GM19023 (cell line): ENCODE measurements at regions not wholly inside any gene's neighbourhood (a gene's known extent, or its start where the extent isn't known, plus 50 kb on each side); places are given as distances from the start of the nearest gene placed in this dataset.
"Not testable (repeated sequence)": the region's sequence is repeated elsewhere in the genome, so short reads cannot be mapped to it uniquely, and the experiment has no call there.

ENCODE experiments used
- ATAC-seq: cut with Tn5 transposase; IDR thresholded peaks from one replicate; pipeline ENCODE4 v1.9.1; 2021; ENCODE audit warnings: mild to moderate bottlenecking, moderate library complexity; ENCODE audit not compliant: unreplicated experiment

DNA sequence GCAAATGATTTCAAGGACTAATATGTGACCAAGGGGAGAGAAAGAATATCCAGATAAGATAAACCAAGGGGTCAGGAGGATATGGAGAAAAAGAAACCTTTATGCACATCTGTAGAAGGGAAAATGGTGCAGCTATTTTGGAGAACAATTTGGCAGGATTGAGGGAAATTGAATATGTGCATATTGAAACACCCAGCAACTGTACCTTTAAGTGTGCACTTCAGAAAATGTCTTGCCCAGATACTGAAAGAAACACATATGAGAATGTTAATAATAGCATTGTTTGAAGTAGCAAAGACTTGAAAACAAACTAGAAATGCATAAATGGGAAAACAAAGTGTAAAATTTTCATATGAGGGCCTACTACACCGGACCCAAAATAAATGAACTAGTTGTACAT lies 599.6 kb downstream of the PSAT1 start:
- no peak for ATAC-seq

DNA sequence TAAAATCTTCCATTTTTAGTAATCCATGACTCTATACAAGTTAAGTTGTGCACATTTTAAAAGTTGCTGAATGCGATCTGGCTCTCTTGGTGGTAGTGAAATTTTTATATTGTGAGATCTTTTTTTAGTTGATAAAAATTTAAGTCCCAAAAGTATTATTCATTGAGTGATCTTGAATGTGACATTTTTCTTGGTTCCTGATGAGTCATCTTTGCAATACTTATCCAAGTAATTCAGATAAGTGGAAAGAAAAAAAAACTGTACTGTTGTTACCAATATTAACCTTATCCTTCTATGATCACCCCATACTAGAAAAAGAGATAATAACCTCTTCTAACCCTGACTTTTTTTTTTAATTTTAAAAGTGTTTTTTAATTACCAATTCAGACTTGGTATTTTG lies 601.3 kb downstream of the PSAT1 start:
- no peak for ATAC-seq

DNA sequence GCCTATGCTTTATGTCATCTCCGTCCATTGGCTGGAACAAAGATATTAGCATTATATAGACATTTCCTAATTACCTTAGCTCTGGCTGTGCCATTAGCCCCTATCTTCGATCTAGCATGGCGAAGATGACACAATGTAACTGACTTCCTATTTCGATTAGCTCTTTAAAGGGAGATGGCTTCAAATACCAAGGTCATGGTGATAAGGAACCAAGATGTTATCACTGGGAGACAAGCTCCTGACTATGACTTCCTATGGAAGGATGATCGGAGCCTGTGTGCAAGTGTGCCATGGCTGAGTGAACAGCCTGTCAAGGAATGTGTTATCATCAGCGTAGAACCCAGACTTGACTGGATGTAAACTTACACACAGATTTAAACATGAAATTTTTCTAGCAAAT lies 602.1 kb downstream of the PSAT1 start:
- no peak for ATAC-seq

DNA sequence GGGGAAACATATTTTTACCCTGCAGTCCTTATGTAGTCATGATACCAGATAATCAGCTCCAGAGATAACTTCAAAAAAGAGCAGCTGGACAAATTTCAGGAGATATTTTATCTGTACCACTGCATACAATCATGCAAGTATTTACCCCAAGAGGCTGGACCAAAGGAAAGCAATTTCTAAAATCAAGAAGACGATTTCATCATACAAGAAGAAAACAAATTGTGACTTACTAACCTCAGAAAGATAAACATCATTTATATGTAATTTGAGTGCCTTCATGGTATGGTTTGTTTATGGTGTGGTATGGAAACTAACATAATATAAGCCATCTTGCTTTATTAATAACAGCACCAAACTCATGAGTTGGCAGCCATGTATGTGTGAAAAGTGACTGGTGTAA lies 603.6 kb downstream of the PSAT1 start:
- ATAC-seq, result no peak

DNA sequence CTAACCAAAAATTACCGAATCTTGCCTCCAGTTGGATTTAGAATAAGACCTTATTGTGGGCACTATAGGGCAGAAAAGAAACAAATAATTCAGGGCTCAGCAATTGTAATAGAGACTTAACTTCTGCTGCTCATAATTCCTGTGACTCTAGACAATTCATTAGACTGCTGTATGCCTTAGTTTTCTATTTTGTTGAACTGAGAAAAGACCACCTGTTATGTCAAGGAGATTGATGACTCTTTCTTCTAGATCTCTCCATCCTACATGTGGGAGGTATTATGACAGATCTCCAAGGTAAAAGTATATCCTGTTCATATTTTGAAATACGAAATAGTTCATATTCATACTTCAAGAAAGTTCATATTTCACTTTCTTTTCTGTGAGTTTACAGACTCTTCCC lies 605.1 kb downstream of the PSAT1 start:
- no peak for ATAC-seq

DNA sequence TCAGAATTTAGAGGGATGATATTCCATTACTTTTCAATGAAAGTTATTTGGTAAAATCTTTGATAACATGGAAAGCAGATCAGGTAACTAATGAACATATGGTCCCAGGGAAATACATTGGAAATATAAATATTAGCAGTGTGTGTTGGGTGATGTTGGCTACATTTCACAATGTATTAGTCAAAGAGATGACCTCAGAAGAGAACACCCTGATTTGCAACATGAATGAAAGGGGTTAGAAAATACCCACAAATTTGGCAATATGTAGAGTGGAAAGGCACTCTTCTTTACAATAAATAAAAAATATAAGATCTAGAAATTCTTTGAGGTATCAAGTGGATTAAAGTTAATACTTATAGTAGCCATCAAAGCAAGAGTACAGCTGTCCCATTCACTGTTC lies 606.7 kb downstream of the PSAT1 start:
- no peak for ATAC-seq

DNA sequence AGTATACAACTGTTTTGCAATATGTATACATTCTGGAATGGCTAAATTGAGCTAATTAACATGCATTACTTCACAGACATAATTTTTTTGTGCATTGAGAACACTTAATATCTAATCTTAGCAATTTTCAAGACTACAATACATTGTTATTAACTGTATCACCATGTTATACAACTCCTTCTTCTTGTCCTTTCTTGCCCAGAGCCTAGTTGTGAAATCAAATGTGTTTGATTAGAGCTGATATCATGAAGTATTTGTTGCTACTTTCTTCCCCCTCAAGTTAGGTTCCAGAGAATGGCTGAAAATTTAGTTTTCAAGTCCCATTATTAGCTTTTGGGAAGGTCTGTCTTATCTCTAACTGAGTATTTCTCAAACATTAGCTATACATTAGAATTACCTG lies 607.8 kb downstream of the PSAT1 start:
- no peak for ATAC-seq

DNA sequence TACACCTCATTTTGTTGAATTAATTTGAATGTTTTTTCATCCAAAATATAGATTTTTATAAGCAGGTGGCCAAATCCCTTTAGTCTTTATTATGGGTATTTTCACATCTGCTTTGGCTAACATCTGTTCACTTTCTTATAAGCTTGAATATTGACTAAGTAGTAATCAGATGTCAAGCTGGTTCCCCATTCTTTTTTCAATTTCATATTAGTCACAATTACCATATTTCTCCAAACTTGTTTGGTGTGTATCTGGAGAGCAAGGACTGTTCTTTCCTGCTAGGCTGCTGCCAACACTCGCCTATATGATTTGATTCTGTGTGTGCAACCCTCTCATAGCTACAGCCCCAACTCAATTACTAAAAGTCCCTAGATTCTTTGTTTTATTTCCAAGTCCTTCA lies 608.5 kb downstream of the PSAT1 start:
- ATAC-seq, result no peak

DNA sequence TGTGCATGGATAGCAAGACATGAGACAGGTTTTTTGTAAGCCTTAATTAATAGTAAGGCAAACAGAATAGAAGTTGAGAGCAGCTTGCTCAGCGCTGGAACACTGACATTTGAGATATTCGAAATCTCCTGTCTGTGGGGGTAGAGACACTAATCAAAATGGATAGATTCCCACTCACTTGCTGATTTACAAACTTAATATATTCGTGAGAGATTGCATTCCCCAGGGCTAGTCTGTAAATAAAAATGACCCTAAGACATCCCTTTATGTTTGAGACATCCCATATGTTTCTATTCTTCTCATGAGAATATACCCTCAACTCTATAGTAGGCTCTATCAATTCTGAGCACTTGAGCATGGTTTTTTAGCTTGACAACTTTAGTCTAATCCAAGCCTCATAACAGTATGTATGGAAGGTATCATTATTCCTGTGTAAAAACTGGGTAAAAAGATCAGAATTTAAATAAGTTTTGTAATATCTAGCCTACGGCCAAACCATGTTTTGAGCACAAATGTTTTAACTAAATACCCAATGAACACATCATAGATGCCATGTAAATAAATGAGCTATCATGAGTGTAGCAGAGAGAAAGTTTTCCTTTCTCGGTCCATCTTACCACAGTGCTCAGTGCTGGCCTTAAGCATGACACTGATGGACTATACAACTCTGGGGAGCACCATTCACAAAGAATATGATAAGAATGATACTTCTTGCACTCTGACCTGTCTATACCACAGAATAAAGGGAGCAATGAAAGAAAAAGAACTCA lies 609.2 kb downstream of the PSAT1 start:
- no peak for ATAC-seq

DNA sequence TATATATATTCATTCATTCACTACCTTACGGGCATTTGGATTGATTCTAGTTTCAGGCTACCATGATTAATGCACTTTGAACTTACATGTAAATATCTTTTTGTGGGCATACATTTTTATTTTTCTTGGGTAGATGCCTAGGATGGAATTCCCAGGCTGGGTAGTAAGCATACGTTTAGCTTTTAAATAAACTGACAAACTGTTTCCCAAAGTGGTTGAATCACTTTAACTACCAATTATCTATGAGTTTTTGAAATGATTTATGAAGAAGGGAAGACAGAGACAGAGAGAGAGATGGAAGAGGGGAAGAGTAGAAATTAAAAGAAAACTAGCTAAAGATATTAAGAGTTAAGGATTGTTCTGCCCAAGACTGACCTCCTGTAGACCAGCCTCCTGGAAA lies 612.6 kb downstream of the PSAT1 start:
- ATAC-seq, result no peak

DNA sequence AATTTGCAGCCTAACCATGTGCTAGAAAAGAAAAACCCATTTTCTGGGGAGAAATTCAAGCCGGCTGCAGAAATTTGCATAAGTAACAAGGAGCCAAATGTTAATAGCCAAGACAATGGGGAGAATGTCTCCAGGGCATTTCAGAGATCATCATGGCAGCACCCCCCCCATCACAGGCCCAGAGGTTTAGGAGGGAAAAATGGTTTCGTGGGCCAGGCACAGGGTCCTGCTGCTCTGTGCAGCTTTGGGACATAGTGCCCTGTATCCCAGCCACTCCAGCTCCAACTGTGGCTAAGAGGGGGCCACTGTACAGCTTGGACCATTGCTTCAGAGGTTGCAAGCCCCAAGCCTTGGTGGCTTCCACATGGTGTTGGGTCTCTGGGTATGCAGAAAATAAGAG lies 620.0 kb downstream of the PSAT1 start:
- ATAC-seq, result not testable (repeated sequence)

DNA sequence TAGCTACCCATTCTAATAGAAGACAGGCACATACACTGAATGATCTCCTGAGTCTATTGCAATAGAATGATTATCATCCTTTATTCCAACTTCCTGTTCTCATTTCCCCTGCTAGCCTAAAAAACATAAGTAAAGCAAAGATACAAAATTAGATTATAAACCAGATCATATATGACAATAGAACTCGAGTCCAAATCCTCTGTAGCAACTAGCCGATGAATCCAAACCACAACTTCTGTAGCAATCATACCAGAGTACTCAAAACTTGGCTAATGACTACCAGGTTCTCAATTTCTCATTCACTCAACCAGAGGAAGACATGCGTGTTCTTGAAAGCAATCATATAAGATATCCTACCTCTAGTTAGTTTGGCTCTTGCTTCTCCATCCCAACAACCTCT lies 622.1 kb downstream of the PSAT1 start:
- no peak for ATAC-seq

DNA sequence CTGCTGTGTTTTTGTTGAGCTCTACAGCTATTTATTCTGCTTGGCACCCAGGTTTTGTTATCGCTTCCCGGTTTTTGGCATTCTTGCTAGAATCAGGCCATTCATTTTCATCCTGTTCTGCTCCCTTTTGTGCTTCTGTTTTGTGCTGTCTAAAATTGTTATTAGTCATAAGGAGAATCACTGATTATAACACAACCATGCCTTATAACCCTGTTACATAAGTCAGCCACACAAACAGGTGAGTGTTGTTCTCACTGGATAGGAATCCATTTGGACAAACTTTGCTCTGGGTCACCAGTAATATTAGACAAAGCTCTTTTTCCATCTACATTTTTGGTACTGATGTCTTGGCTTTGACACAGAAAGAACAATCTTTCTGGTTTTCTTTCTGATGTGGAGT lies 622.8 kb downstream of the PSAT1 start:
- ATAC-seq, result no peak

DNA sequence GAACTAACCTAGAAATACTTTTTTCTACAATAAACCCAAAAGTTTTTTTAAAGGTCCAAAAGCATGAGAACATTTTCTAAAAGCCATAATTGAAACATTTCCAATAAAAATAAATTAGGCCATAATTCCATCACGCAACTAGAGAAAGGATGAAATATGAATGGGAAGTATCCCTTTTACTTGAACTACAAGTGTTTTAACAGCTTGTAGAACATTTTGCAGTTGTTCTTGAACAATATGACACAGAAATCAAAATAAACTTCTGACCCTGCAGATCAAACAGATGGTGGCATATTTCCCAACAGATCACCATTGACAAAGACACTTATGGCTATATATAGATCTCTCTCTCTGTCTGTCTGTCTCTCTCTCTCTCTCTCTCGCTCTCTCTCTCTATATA lies 624.4 kb downstream of the PSAT1 start:
- no peak for ATAC-seq

DNA sequence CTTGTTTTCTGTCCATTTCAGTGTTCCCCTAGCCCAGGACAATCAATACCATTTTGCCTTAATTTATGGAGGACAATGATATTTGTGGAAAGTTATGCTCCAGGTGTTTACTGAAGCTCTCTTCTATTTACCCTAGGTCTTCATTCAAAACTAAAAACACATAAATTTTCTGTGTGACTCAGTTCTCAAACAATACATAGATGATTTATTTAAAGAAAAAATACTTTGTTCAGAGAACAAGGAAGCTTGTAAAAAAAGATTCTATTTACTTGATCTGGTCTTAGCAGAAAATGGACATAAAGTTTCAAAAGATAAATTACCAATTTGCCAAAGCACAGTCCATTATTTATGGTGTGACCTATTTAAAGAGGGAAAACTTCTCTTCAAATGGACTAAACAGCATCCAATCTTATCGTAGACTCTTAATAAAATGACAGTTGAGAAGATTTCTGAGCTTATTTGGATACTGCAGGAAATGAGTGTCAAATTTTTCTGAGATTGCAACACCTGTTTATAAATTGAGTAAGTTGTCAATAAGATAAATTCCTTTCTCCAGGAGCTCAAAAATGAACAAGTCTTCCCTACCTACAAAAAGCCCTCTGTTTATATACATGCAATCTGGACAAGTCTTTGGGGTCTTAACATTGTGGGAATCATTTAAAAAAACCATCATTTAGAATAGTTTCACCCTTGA lies 627.2 kb downstream of the PSAT1 start:
- ATAC-seq, result no peak

DNA sequence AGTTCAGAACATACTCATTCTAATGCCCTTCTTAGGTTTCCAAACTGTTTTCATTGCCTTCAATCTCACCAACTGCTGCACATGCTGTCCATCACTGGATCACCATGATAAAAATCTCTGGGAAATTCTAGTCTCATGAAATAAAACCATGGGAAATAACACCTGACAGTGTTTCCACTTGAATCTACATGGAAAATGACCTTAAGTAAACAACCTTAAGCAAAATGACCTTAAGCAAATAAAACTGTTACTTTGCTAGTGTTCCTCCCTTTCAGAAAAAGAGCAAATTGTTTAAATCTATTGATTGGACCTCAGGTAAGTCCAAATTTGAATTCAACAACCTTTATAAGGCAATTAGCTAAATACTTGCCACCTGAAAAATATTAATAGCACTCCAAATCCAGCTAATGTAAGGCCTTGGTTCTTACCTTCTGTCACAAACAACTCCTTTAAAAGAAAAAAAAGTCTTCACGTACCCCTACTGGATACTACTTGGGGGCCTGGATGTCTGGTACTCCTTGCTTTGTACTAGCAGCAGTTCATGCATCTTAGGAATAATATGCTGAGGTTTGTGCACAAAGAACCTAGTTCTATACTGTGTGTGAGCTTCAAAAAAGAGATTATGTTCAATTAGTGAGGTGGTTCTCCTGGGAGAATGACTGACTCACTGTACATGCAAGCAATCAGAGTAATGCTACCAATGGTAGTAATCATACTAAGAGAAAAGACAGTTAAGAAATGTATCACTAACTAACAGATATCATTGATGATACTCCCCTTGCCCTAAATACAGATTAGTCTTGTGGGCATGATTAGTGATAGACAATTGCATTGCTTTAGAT lies 630.4 kb downstream of the PSAT1 start:
- no peak for ATAC-seq

DNA sequence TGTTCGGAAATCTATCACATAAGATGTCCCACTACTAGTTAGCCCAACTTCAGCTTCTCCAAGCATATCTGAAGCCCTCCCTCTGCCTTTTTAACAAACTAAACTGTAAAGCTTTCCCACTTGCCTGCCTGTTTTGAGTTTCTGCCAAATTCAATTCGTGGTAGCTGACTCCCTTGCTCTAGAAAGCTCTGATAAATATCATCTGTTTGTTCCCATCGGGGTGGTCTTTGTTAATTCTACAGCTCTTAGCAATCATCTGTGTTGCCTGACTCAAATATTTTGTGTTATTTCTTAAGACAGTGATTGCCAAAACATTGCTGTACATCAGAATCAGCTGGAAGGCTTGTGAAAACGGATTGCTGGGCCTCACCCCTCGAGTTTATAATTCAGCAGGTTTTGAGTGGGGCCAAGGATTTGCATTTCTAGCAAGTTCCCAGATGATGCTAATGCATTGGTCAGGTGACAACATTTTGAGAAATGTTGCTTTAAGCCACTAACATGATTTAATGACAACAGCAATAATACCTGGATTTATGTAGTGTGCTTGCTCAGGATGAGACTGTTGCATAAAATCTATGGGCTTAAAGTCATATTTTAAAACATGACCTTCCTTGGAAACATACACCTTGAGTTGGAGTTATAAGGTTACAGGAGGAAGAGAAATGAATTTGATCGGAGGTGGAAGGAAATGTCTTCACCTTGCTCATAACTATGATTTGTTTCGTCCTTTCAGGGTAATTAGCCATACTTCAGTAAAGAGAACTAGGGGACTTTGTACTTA lies 631.9 kb downstream of the PSAT1 start:
- no peak for ATAC-seq

DNA sequence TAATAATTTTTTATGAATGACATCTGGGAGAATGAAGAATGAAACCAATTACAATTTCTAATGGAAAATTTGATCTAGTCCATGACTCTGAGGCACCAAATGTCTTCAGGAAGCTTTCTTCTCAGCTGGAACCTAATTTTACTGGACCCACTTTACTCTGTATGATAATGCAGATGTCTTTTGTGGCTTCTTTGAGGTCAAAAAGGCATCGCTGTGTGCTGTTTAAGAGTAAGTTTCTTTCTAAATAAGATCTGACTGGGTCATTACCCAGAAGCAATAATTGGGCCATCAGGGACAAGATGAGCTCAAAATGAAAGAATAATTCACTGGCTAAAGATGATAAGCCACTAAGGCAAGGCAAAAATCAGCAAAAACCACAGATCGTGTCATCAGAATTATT lies 633.4 kb downstream of the PSAT1 start:
- no peak for ATAC-seq

DNA sequence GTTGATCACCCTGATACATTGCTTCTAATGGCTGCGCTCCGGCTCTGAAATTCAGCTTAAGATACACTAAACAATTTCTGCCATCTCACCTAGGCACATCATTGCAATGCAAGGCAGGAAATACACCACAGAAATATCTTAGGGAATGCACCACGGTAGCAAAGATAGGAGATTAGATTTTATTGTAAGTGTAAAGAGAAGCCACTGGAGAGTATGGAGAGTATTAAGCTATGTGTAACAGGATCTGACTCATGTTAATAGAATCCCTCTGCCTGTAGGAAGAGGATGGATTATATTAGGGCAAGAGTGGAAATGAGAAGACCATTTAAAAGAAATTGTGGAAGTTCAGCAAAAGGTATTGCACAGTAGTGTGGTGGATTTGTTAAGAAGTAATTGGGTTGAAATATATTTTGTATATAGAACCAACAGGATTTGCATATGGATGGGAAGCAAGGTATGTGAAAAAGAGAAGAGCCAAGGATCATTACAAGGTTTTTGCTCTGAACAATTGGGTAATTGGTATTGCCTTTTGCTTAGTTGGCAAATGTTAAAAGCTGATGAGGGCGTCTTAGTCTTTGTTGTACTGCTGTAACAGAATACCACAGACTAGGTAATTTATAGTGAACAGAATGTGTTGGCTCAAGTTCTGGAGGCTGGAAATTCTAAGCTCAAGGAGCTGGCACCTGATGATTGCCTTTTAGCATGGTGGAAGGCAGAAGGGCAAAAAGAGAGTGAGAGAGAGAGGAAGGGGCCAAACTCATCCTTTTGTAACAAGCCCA lies 636.1 kb downstream of the PSAT1 start:
- no peak for ATAC-seq

DNA sequence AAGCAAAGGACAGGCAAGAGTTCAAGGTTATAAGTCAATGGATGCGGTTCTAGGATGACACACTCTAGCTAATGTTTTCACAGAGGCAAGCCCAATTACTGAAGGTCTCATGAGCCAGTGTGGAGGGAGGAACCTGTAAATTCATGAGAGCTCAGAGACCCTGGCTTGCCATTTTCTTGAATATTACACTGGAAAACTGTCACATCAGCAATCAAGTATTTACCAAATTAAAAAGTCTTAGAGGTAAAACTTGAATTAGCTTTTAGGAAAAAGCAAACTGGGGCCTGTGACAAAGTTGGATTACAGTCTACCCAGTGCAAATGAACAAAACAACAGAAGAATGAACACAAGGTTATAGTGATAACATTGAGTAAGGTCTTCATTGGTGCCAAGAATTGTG lies 636.9 kb upstream of the TLE4 start:
- ATAC-seq, result no peak
